ENCODE measurements at regions not wholly inside any gene's neighbourhood (a gene's known extent, or its start where the extent isn't known, plus 50 kb on each side); places are given as distances from the start of the nearest gene placed in this dataset.
"Not testable (repeated sequence)": the region's sequence is repeated elsewhere in the genome, so short reads cannot be mapped to it uniquely, and the experiment has no call there.

DNA sequence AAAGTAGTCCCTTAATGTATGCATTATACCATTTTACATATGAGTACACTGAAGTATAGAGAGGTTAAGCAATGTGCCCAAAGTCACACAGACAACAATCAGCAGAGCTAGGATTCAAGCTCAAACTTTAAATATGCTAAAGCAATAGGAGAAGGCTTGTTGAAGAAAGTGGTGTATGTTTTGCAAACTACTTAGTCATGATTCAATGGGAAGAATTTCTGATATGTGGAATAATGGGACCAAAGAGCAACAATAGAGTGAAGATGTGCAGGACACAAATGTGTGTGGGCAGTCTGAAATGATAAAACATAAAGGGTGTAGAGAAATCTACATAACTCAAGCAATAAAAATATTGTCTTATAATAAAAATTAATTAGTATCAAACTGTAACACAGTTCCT, 109.0 kb upstream of the ARSJ start:
- DNase-seq: no peak

- DNase-seq: no peak
Observed at GRCh38 chr4:114091546-114091945, 112.1 kb upstream of the ARSJ start.

DNA sequence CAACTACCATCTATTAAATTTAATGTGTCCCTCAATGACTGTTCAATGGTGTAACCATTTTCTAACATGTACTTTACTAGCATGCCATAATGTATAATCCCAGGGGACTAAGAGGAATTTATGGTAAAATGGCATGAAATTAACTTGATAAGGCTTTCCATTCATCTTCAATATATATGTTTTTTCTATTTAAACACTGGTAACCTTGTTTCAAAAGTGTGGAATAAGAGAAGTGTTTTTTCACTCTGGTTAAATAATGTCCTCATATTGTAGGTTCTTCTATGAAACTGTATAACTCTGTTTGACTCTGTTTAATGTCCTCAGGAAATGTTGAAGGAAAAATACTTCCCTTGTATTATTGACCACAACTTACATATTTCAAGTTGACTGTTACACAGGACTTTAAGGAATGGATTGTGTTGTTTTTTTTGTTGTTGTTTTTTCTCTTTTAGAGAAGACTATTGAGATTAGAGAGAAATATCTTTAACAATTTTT, 113.8 kb upstream of the ARSJ start:
- DNase-seq: no peak

GRCh38 chr4:114100288-114101031, 121.0 kb upstream of the ARSJ start:
- no peak for DNase-seq

DNA sequence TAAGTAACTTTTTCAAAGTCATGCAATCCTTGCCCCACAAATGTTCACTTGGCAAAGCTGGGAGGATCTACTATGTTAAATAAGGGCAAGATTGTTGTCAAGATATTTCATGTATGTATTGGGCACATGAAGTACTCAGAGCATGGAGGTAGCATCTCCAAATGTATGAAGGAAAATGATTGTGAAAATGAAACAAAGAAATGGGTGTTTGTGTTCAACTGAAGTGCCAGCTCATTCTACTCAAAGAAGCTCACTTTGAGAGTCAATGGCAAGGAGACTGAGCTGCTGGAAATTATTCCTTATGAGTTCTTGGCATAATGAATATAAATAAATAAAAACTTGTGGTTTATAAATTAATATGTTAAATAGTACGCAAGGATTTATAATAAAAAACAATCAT, 124.5 kb upstream of the ARSJ start:
- DNase-seq: no peak

GRCh38 chr4:114108869-114109268, 129.4 kb upstream of the ARSJ start:
- peak; percentile 28 for DNase-seq

DNA sequence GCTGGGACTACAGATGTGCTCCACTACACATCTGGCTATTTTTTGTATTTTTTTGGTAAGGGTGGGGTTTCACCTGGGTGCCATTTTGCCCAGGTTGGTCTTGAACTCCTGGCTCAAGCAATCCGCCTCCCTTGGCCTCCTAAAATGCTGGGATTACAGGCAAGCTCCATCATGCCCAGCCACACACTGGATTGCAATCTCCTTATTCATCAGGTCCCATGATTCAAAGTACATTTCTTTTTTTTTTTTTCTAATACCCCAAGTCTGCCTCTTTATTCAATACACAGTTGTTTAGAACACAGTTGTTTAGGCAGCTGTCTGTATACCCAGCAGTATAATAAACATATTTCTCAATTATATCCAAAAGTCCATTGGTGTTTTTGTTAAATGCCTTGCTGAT, 130.3 kb upstream of the ARSJ start:
- DNase-seq: no peak

DNA sequence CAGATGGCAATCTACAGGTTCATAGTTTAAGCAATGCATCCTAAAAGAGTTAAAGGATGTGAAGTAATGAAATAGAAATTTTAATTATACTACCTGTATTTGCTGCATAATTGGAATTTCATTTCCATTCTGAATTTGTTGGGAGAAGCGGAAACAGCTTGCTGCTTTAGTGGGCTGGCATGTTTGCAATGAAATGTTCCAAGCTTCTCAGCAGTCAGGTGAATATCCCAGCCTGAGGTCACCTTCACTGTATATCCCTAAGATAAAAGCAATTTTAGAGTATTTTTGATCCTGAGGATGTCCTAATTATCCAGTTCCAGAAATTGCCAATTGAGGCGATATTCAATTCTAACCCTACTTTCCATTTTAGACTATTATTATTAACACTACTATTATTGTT, 136.1 kb upstream of the ARSJ start:
- DNase-seq: no peak

DNA sequence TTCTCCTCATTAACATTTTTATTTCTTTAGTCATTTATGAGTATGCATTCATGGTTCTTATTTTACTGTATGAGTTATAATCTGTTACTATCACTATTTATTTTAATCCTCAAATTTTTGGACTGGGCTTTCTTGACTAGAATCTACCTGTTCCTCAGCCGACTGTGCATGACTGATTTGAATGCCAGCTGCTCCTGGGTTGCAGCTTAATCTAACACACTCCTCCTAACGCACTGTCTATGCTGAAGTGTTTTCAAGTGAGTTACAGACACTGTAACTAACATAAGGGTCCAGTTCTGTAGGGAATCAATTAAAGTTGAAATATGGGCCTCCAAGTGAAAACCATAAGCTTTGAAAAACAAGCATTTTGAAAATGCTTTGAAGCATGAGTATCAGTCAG, 137.4 kb upstream of the ARSJ start:
- no peak for DNase-seq

DNA sequence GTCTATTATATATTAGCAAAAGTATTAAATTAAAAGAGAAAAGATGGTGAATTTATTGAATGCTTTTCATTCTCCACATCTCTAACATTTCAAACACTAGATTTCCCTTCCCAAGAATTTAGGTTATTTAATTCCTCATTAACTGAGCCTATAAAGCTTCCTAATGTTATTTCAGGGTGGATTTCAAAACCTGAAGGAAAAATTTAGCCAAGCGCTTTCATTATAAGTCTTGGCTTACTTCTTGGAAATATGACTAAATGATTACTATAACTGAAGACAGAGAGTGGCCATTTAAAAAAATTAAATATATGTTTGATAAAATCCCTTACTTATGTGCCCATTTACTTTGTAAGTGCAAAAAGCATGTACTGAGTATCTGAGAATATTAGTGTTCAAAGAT, 141.8 kb upstream of the ARSJ start:
- no peak for DNase-seq

DNA sequence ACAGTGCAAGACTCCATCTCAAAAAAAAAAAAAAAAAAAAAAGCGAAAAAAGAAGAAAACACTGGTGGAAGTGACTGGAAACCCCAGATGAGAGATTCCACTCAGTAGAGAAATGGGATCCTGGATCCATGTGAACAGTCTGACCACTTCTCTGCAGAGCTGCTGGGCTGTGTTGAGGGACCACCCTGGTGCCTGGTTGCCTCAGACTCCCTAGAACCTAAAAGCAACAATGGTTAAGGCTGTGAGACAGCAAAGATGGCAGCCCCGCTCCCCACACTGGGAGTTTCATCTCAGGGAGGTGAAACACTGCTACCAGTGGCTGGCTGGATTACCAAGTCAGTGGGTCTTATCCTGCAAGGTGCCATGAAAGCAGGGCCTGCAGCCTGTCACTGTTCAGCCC, 152.8 kb upstream of the ARSJ start:
- DNase-seq: no peak

- no peak for DNase-seq
Observed at GRCh38 chr4:114132830-114133229, 153.4 kb upstream of the ARSJ start.

GRCh38 chr4:114136069-114136468, 156.6 kb upstream of the ARSJ start:
- peak; percentile 62 for DNase-seq

DNA sequence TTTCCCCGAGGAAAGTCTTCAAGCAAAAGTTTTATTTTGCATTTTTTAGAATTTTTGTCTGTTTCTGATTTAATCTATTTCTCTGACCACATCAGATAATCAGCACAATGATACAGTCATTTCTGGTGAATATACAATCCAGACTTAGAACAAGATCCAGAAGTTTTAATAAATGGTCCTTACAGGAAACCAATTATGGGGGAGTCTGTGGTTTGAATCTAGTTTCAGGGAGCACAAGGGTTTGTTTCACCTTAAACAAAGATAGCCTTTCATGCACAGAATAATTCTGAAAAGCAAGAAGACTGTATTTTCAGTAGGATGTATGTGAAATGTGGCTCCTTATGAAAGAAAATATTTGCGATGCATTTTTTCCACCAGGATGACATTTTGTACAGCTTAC, 158.5 kb upstream of the ARSJ start:
- DNase-seq: no peak

GRCh38 chr4:114146947-114147618, 167.6 kb upstream of the ARSJ start:
- no peak for DNase-seq

- DNase-seq: not testable (repeated sequence)
Observed at GRCh38 chr4:114147619-114148208, 168.3 kb upstream of the ARSJ start.

DNA sequence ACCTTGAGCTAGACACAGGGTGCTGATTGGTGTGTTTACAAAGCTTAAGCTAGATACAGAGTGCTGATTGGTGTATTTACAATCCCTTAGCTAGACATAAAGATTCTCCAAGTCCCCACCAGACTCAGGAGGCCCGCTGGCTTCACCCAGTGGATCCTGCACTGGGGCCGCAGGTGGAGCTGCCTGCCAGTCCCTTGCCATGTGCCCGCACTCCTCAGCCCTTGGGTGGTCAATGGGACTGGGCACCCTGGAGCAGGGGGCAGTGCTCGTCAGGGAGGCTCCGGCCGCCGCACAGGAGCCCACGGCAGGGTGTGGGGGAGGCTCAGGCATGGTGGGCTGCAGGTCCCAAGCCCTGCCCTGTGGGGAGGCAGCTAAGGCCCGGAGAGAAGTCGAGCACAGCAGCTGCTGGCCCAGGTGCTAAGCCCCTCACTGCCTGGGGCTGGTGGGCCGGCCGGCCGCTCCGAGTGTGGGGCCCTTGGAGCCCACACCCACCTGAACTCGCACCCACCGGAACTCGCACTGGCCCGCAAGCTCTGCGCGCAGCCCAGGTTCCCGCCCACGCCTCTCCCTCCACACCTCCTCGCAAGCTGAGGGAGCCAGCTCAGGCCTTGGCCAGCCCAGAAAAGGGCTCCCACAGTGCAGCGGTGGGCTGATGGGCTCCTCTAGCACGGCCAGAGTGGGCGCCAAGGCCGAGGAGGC, 169.1 kb upstream of the ARSJ start:
- not testable (repeated sequence) for DNase-seq

DNA sequence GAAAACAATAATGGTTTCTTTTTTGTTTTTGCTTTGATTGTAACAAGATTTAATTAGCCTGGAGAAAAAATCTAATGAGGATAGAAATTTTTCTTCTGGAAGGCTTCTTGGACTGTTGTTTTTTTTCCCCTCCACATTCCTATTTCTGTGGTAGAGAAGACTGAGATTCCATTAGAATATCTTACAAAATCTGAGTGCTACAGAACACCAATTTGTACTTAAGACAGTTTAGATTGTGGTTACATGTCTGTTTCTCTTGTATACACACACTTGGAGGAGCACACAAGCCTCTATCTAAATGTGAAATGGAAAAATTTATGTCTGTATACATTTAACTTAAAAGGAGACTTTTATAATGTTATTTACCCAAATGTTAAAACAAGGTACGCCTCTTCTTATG, 176.9 kb upstream of the ARSJ start:
- DNase-seq: peak; percentile 24

GRCh38 chr4:114161809-114162208, 182.4 kb upstream of the ARSJ start:
- DNase-seq: no peak

DNA sequence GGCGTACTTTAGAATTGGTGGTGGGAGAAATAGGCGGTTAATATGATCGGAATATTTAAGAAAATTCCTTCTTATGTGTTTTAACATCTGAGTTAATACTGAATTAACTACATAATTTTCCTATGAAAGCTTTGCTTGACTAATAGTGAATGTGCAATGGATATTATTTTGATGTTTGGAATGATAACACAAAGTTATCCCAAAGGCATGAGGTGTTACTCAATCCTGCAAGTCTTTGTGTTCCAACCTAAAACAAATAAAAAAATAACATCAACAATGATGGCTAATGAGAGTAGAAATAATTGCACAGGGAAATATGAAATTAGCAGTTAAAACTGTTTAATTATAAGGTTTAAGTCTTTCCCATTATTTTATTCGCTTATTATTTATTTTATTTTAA, 183.6 kb upstream of the ARSJ start:
- DNase-seq: no peak

- no peak for DNase-seq
Observed at GRCh38 chr4:114173968-114174367, 194.5 kb upstream of the ARSJ start.

- DNase-seq: no peak
Observed at GRCh38 chr4:114177628-114178027, 198.2 kb upstream of the ARSJ start.

- DNase-seq: no peak
Observed at GRCh38 chr4:114178392-114178791, 198.9 kb upstream of the ARSJ start.
